ENCODE measurements at regions not wholly inside any gene's neighbourhood (a gene's known extent, or its start where the extent isn't known, plus 50 kb on each side); places are given as distances from the start of the nearest gene placed in this dataset.

DNA sequence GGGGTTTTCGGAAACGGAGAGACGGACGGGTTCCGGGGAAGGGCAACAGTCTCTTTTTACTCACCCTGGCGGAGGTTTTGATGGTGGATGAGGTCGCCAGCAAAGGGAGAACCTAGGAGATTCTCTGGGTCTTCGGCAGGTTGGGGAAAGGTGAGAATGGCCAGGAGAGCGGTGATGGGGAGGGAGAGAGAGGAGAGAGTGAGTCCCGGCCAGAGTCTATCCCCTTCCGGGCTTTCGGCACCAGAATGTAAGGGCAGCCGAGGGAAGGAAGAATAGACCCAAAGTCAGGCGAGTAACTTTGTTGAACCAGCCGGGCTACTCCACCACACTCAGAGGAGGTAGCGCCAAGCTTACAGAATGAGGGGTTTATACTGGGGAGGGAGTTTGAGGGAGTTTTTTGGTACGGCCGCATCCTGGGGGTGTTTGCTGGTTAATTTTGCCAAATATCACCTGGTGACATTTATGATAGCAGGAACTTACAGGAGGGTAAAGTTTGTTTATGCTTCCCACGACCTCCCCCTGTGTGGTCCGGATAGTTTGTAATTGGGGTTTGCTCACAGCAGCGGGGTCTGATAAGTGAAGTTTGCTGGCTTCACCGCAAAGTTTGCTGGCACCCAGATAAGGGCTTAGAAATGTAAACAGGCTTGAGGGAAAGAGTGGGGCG is 141.1 kb upstream of the ETV3 start:
- H3K9me3 Mint-ChIP-seq, result no peaks in the 10 kb centered on the region; the same call in 1 of the 2 replicates
- H3K4me3 Mint-ChIP-seq, result peak overlapping the region; percentile 6; the same call in 1 of the 2 replicates
- no peak for TF ChIP-seq OVOL2 (CRISPR knock-in tag; IDR thresholded peaks at IDR 0.05; ENCODE audit: borderline replicate concordance)
- TF ChIP-seq HMGA2 (CRISPR knock-in tag; IDR thresholded peaks at IDR 0.05), result no peak
- no peak for TF ChIP-seq ETV6 (CRISPR knock-in tag; IDR thresholded peaks at IDR 0.05)
- no peak for TF ChIP-seq AFF4 (CRISPR knock-in tag; IDR thresholded peaks at IDR 0.05; ENCODE audit: borderline replicate concordance)
- no peak for TF ChIP-seq NR3C1 (CRISPR knock-in tag; conservative IDR thresholded peaks at IDR 0.05; ENCODE audit: low read depth)
- TF ChIP-seq, protein P1, sequence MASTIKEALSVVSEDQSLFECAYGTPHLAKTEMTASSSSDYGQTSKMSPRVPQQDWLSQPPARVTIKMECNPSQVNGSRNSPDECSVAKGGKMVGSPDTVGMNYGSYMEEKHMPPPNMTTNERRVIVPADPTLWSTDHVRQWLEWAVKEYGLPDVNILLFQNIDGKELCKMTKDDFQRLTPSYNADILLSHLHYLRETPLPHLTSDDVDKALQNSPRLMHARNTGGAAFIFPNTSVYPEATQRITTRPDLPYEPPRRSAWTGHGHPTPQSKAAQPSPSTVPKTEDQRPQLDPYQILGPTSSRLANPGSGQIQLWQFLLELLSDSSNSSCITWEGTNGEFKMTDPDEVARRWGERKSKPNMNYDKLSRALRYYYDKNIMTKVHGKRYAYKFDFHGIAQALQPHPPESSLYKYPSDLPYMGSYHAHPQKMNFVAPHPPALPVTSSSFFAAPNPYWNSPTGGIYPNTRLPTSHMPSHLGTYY (CRISPR knock-in tag; IDR thresholded peaks at IDR 0.05), result no peak
- no peak for TF ChIP-seq ATF2 (CRISPR knock-in tag; IDR thresholded peaks at IDR 0.05; ENCODE audit: borderline replicate concordance, low read depth)
- CTCF ChIA-PET, result interaction anchor here (0.7 to 1.4 kb wide), 2 partner anchors 32 to 189 kb away, joined by 4 to 5 read pairs; no protein-coding TSS in a partner anchor
- H3K27ac Mint-ChIP-seq, result no peak overlapping the region
- DNase-seq (ENCODE audit: low spot score), result no peak
- POLR2A ChIA-PET, result no interaction called here
- H3K36me3 Mint-ChIP-seq, result no peaks in the 10 kb centered on the region
- H3K4me1 Mint-ChIP-seq, result peaks cover 14% of the 10 kb centered on the region
- no peak; the same call in 1 of the 2 replicates for ATAC-seq
- peaks cover 4% of the 10 kb centered on the region; the same call in 1 of the 2 replicates for H3K27me3 Mint-ChIP-seq (ENCODE audit: low read depth)

DNA sequence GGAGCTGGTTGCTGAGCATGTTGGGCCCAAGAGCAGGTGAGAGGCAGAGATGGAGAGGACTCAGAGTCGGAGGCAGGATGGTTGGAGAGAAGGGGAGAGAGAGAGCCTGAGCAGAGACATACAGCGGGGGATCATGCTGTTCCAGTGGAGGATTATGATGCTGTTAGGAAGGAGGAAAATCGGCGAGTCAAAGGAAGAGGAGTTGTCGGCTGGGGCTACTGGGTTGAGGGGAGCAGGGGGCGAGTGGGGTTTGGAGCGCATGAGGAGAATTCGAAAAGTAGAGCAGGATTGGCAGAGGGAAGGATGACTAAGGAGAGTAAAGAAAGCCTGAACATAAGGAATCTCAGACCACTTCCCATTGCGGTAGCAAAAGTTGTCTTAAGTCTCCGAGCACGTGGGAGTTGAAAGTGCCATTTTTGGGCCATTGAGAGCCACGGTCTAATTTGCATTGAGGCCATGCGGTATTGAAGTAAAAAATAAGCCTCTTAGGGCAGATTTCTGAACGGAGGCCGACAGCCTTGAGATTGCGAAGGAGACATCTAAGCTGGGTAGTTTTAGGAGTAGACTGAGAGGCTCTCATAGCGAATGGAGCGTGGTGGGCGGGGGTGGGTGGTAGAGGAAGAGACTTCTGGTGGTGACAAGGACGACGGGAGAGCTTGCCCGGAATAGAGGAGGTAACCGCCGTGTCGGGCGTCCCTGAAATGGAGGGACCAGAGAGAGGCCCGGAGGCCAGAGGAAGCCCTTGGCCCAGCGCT is 140.4 kb upstream of the ETV3 start:
- TF ChIP-seq NR3C1 (CRISPR knock-in tag; conservative IDR thresholded peaks at IDR 0.05; ENCODE audit: low read depth) (no peak), NR1H2 (CRISPR knock-in tag; IDR thresholded peaks at IDR 0.05) (no peak)
- TF ChIP-seq, protein P2, sequence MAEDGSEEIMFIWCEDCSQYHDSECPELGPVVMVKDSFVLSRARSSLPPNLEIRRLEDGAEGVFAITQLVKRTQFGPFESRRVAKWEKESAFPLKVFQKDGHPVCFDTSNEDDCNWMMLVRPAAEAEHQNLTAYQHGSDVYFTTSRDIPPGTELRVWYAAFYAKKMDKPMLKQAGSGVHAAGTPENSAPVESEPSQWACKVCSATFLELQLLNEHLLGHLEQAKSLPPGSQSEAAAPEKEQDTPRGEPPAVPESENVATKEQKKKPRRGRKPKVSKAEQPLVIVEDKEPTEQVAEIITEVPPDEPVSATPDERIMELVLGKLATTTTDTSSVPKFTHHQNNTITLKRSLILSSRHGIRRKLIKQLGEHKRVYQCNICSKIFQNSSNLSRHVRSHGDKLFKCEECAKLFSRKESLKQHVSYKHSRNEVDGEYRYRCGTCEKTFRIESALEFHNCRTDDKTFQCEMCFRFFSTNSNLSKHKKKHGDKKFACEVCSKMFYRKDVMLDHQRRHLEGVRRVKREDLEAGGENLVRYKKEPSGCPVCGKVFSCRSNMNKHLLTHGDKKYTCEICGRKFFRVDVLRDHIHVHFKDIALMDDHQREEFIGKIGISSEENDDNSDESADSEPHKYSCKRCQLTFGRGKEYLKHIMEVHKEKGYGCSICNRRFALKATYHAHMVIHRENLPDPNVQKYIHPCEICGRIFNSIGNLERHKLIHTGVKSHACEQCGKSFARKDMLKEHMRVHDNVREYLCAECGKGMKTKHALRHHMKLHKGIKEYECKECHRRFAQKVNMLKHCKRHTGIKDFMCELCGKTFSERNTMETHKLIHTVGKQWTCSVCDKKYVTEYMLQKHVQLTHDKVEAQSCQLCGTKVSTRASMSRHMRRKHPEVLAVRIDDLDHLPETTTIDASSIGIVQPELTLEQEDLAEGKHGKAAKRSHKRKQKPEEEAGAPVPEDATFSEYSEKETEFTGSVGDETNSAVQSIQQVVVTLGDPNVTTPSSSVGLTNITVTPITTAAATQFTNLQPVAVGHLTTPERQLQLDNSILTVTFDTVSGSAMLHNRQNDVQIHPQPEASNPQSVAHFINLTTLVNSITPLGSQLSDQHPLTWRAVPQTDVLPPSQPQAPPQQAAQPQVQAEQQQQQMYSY (CRISPR knock-in tag; IDR thresholded peaks at IDR 0.05), result no peak
- ChIA-PET CTCF (interaction anchor here (0.7 to 1.4 kb wide), 3 partner anchors 32 to 188 kb away, joined by 3 to 5 read pairs (median 4); no protein-coding TSS in a partner anchor), POLR2A (no interaction called here)
- no peak for DNase-seq (ENCODE audit: low spot score)
- Mint-ChIP-seq H3K36me3 (no peaks in the 10 kb centered on the region), H3K4me3 (peak overlapping the region; percentile 6; the same call in 1 of the 2 replicates), H3K4me1 (peaks cover 14% of the 10 kb centered on the region), H3K9me3 (no peaks in the 10 kb centered on the region; the same call in 1 of the 2 replicates), H3K27ac (no peak overlapping the region), H3K27me3 (ENCODE audit: low read depth) (peaks cover 4% of the 10 kb centered on the region; the same call in 1 of the 2 replicates)
- ATAC-seq, result no peak

Measured in WTC11 (cell line).